Globus pallidus (tissue), 1 donor: ENCODE measurements at regions not wholly inside any gene's neighbourhood (a gene's known extent, or its start where the extent isn't known, plus 50 kb on each side); places are given as distances from the start of the nearest gene placed in this dataset.
A peak's percentile ranks its signal among the peaks of the same experiment; 100 is the strongest.
"Not testable (repeated sequence)": the region's sequence is repeated elsewhere in the genome, so short reads cannot be mapped to it uniquely, and the experiment has no call there.

Source experiments
- DNase-seq: peaks from one replicate; pipeline ENCODE4 v3.0.0-alpha.2; 2015; ENCODE audit warnings: low spot score

- no peak for DNase-seq
Observed at GRCh38 chr11:97683733-97684132, 1293.9 kb downstream of the JRKL start.

- peak; percentile 0 for DNase-seq
Observed at GRCh38 chr11:97684486-97685439, 1295.0 kb downstream of the JRKL start.

DNA sequence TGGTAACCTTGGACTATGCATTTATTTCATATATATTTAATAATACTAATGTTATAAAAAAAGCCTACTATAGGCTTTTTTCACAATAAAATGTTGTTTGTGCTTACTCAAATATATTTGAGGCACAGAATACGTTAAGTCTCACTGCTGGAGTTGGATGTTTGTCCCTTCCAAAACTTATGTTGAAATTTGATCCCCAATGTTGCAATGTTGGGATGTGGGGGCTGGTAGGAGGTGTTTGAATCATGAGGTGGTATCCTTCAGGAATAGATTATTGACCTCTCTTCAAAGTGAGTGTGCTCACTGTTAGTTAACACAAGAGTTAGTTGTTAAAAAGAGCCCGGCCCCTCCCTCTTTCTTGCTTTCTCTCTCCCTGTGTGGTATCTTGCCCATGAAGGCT is 1295.9 kb downstream of the JRKL start:
- no peak for DNase-seq

DNA sequence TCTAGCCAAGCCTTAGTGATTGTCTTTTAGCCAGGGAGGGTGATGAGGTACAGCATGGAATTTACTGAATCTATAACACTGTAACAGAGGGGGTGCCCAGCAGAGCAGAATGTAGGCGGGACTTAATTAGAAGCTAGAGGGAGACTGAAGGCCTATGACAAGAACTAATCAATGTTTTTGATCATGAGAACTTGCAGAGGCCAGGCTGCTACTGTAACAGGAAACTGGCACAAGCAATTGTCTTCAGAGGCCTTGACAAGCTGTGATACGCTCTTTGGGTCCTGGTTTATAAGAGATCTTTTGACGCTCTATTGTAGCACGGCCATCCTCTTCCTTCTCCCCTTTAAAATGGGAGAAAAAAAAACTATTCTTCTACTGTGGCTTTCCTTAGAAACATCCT is 1297.3 kb downstream of the JRKL start:
- DNase-seq: no peak

- DNase-seq: no peak
Observed at GRCh38 chr11:97691061-97691460, 1301.2 kb downstream of the JRKL start.

DNA sequence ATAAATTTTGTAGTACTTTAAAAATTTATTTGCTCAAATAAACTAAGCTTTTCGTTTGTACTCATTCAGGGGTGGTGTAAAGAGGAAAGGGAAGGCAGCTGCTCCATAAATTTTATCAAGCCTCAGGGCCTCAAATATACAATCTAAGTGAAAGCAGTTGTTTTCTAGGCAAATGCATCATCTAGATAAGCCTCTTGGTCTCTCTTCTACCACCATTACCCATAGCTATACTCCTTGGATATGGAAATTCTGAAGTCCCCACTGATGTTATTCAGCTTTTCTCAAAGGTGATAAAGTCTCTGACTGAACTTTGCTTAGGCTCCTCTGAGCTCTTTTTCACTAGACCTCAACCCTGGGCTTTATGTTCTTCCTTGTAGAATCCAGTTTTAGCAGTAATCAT is 1313.1 kb downstream of the JRKL start:
- DNase-seq: no peak

DNA sequence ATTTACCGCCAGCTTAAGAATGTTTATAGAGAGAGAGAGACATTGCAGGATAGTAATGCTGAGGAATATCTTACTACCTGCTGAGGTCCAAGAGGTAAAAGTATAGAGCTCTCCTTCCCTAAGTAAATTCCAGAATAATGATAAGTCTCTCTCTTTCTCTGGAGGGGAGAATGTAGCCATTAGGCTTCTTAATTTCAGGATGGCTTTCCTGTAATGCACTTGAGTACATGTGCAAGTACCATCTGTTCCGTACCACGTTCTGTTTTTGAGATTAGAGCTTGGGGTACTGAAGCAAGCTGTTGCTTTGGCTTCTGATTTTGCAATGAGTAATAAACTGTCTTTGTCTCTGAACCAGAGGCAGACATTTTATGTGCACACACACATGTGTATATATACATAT is 1314.0 kb downstream of the JRKL start:
- DNase-seq: no peak

GRCh38 chr11:97705441-97705840 is 1315.3 kb upstream of the CNTN5 start:
- DNase-seq: not testable (repeated sequence)

GRCh38 chr11:97717922-97718321 is 1302.8 kb upstream of the CNTN5 start:
- DNase-seq: no peak

DNA sequence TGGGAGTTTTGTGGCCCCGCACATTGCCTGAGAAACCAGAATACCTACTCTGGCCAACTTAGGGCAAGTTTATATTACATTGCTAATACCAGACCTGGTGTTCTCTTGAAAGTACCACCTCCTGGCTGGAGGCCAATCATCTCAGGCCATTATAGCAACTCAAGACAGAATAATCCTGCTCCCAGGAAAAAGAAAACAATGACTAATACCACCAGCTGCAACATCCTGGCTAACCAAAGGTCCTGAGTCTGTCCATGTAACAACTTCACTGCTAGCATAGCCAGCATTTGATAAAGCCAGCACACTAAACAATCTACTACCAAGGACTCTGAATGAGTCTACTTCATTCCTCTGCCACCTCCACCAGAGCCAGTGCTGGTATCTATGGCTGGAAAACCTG is 1298.7 kb upstream of the CNTN5 start:
- no peak for DNase-seq

GRCh38 chr11:97722721-97723120 is 1298.0 kb upstream of the CNTN5 start:
- no peak for DNase-seq

DNA sequence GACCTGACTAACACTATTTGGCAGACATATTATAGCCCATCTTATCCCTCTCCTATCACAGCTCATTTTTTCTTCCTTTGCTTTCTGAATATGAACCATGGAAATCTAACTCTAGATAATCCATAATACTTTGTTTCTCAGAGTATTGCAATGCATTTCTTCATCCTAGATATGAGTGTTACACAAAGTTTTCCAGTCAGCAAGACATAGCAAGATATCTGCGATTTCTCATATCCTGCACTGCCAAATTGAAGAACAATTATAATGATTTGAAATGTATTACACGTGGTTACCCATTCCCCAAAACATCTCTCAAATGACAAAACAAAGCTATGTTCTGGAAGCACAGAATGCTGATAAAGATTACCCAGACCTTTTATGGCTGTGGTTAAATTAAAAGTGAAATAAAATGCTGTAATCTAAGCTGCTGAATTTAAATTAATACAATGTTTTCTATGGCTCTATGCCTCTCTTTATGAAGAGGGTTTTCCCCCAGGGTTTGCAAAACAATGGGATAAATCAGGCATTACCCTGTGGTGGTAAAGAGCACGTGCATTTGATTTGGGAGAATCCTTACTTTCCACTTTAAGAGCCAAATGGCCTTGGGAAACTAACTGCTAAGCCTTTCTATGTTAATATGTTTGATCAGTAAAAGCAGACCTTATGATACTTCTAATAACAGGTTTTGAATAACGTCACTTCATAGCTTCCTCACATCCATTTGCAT is 1291.0 kb upstream of the CNTN5 start:
- DNase-seq: no peak

GRCh38 chr11:97732011-97732632 is 1288.6 kb upstream of the CNTN5 start:
- DNase-seq: no peak

- DNase-seq: no peak
Observed at GRCh38 chr11:97738751-97739150, 1282.0 kb upstream of the CNTN5 start.

GRCh38 chr11:97739932-97740800 is 1280.6 kb upstream of the CNTN5 start:
- DNase-seq: no peak

GRCh38 chr11:97740801-97741151 is 1280.0 kb upstream of the CNTN5 start:
- no peak for DNase-seq

- no peak for DNase-seq
Observed at GRCh38 chr11:97742717-97743116, 1278.0 kb upstream of the CNTN5 start.

- DNase-seq: no peak
Observed at GRCh38 chr11:97743205-97743742, 1277.5 kb upstream of the CNTN5 start.

DNA sequence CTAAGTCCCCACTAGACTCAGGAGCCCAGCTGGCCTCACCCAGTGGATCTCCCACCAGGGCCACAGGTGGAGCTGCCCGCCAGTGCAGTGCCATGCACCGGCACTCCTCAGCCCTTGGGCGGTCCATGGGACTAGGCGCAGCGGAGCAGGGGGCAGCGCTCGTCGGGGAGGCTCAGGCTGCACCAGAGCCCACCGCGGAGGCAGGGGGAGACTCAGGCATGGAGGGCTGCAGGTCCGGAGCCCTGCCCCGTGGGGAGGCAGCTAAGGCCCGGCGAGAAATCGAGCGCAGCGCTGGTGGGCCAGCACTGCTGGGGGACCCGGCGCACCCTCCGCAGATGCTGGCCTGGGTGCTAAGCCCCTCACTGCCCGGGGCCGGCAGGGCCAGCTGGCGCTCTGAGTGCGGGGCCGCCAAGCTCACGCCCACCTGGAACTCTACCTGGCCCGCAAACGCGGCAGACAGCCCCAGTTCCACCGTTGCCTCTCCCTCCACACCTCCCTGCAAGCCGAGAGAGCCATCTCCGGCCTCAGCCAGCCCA is 1275.2 kb upstream of the CNTN5 start:
- no peak for DNase-seq

DNA sequence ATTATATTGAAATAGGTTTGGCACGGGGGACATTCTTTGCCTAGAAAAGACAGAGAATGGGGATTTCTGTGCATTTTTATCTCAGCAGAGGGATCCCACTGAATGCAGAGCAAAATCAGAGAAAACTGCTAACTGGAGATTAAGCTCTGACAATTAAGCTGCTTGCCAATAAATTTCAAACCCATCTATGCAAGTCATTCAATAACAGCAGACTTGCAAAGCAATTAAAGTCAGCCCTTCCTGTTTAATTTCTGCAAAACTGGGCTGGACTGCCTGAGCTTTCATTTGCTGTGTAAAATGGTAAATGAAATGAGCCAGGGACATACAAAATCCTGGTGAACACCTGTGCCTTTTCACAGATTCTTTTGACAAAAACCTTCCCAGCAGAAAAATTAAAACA is 1273.9 kb upstream of the CNTN5 start:
- no peak for DNase-seq

GRCh38 chr11:97751405-97751804 is 1269.3 kb upstream of the CNTN5 start:
- DNase-seq: no peak
